Activated CD8-positive, alpha-beta T cell treated with anti-CD3 and anti-CD28 coated beads, Interleukin-2, amount 10 ng/mL, durations not matched to agents 7 days and 5 days (primary cell): ENCODE measurements at regions not wholly inside any gene's neighbourhood (a gene's known extent, or its start where the extent isn't known, plus 50 kb on each side); places are given as distances from the start of the nearest gene placed in this dataset.
"Not testable (repeated sequence)": the region's sequence is repeated elsewhere in the genome, so short reads cannot be mapped to it uniquely, and the experiment has no call there.

ENCODE experiments used
- ATAC-seq: fragments of 150-1000 bp; cut with Tn5 transposase; one replicate; pipeline ENCODE4 v1.10.0; 2021; ENCODE audit warnings: moderate library complexity
- CTCF ChIA-PET: fragments of 350-600 bp; sonication (Branson Sonifier 250); formaldehyde crosslinking; loops from one replicate; lab custom pipeline; 2021; ENCODE audit warnings: antibody characterized with exemption; lab: Charles Lee
- POLR2A ChIA-PET: fragments of 350-600 bp; sonication (Branson Sonifier 250); formaldehyde crosslinking; loops from one replicate; lab custom pipeline; 2021; ENCODE audit warnings: antibody characterized with exemption; lab: Charles Lee
- DNase-seq: peaks from one replicate; pipeline ENCODE4 v3.0.0-alpha.2; 2020
- H3K27ac Mint-ChIP-seq: one replicate; pipeline ENCODE4 v1.8.0; 2021; ENCODE audit warnings: mild to moderate bottlenecking, mixed read lengths
- H3K27me3 Mint-ChIP-seq: one replicate; pipeline ENCODE4 v1.8.0; 2021; ENCODE audit warnings: low read depth, mixed read lengths
- H3K36me3 Mint-ChIP-seq: one replicate; pipeline ENCODE4 v1.8.0; 2021; ENCODE audit warnings: low read depth, mixed read lengths
- H3K4me1 Mint-ChIP-seq: one replicate; pipeline ENCODE4 v1.8.0; 2021; ENCODE audit warnings: low read depth, mixed read lengths
- H3K4me3 Mint-ChIP-seq: one replicate; pipeline ENCODE4 v1.8.0; 2021; ENCODE audit warnings: mild to moderate bottlenecking, mixed read lengths
- H3K9me3 Mint-ChIP-seq: one replicate; pipeline ENCODE4 v1.8.0; 2022; ENCODE audit warnings: mixed read lengths; ENCODE audit not compliant: insufficient read depth

GRCh38 chr6:79150733-79151132, 72.7 kb upstream of the PHIP start:
- H3K27ac Mint-ChIP-seq: no peak overlapping the region
- H3K9me3 Mint-ChIP-seq: no peaks in the 10 kb centered on the region
- ChIA-PET POLR2A (no interaction called here), CTCF (no interaction called here)
- no peak for DNase-seq
- no peaks in the 10 kb centered on the region for H3K36me3 Mint-ChIP-seq
- H3K27me3 Mint-ChIP-seq: peaks cover 5% of the 10 kb centered on the region
- H3K4me1 Mint-ChIP-seq: no peaks in the 10 kb centered on the region
- ATAC-seq: no peak
- no peak overlapping the region for H3K4me3 Mint-ChIP-seq

GRCh38 chr6:79149884-79150283, 71.8 kb upstream of the PHIP start:
- no peaks in the 10 kb centered on the region for H3K4me1 Mint-ChIP-seq
- CTCF ChIA-PET: no interaction called here

GRCh38 chr6:79146421-79146820, 68.4 kb upstream of the PHIP start:
- H3K27ac Mint-ChIP-seq: no peak overlapping the region
- no peaks in the 10 kb centered on the region for H3K4me1 Mint-ChIP-seq
- no peaks in the 10 kb centered on the region for H3K9me3 Mint-ChIP-seq
- no peaks in the 10 kb centered on the region for H3K36me3 Mint-ChIP-seq
- DNase-seq (no peak), ATAC-seq (no peak)
- peaks cover 3% of the 10 kb centered on the region for H3K27me3 Mint-ChIP-seq
- no peak overlapping the region for H3K4me3 Mint-ChIP-seq
- POLR2A ChIA-PET: no interaction called here
- CTCF ChIA-PET: no interaction called here

More at GRCh38 chr6:79149884-79150283, 71.8 kb upstream of the PHIP start:
- no peak for ATAC-seq
- Mint-ChIP-seq H3K4me3 (no peak overlapping the region), H3K27me3 (peaks cover 5% of the 10 kb centered on the region), H3K9me3 (no peaks in the 10 kb centered on the region), H3K36me3 (no peaks in the 10 kb centered on the region), H3K27ac (no peak overlapping the region)
- POLR2A ChIA-PET: no interaction called here
- DNase-seq: no peak

GRCh38 chr6:79145301-79145700, 67.2 kb upstream of the PHIP start:
- Mint-ChIP-seq H3K27me3 (peaks cover 3% of the 10 kb centered on the region), H3K4me3 (no peak overlapping the region)
- CTCF ChIA-PET: no interaction called here

GRCh38 chr6:79143320-79143898, 65.4 kb upstream of the PHIP start:
- Mint-ChIP-seq H3K36me3 (no peaks in the 10 kb centered on the region), H3K27me3 (peaks cover 3% of the 10 kb centered on the region), H3K27ac (no peak overlapping the region), H3K9me3 (no peaks in the 10 kb centered on the region), H3K4me3 (no peak overlapping the region), H3K4me1 (no peaks in the 10 kb centered on the region)
- CTCF ChIA-PET: no interaction called here
- POLR2A ChIA-PET: interaction anchor here (0.6 kb wide), 1 partner anchor 18 kb away, joined by 3 read pairs; no protein-coding TSS in a partner anchor
- ATAC-seq: no peak
- DNase-seq: no peak

More at GRCh38 chr6:79145301-79145700, 67.2 kb upstream of the PHIP start:
- no peaks in the 10 kb centered on the region for H3K4me1 Mint-ChIP-seq
- H3K36me3 Mint-ChIP-seq: no peaks in the 10 kb centered on the region
- ATAC-seq: no peak
- no peak overlapping the region for H3K27ac Mint-ChIP-seq
- H3K9me3 Mint-ChIP-seq: no peaks in the 10 kb centered on the region
- no peak for DNase-seq
- POLR2A ChIA-PET: no interaction called here

GRCh38 chr6:79138146-79138545, 60.1 kb upstream of the PHIP start:
- CTCF ChIA-PET: no interaction called here
- no peaks in the 10 kb centered on the region for H3K36me3 Mint-ChIP-seq

GRCh38 chr6:79137671-79138070, 59.6 kb upstream of the PHIP start:
- Mint-ChIP-seq H3K27ac (no peak overlapping the region), H3K4me3 (no peak overlapping the region), H3K36me3 (no peaks in the 10 kb centered on the region), H3K27me3 (peaks cover 4% of the 10 kb centered on the region), H3K9me3 (no peaks in the 10 kb centered on the region), H3K4me1 (no peaks in the 10 kb centered on the region)
- no peak for ATAC-seq
- POLR2A ChIA-PET: no interaction called here
- CTCF ChIA-PET: no interaction called here
- DNase-seq: no peak

More at GRCh38 chr6:79138146-79138545, 60.1 kb upstream of the PHIP start:
- Mint-ChIP-seq H3K27ac (no peak overlapping the region), H3K27me3 (peaks cover 4% of the 10 kb centered on the region), H3K4me1 (no peaks in the 10 kb centered on the region), H3K4me3 (no peak overlapping the region), H3K9me3 (no peaks in the 10 kb centered on the region)
- DNase-seq (no peak), ATAC-seq (no peak)
- POLR2A ChIA-PET: no interaction called here

- no peaks in the 10 kb centered on the region for H3K4me1 Mint-ChIP-seq
- no peak overlapping the region for H3K27ac Mint-ChIP-seq
- no peak for DNase-seq
- ChIA-PET POLR2A (no interaction called here), CTCF (no interaction called here)
- peaks cover 9% of the 10 kb centered on the region for H3K27me3 Mint-ChIP-seq
- ATAC-seq: no peak
- no peaks in the 10 kb centered on the region for H3K9me3 Mint-ChIP-seq
- H3K4me3 Mint-ChIP-seq: no peak overlapping the region
- no peaks in the 10 kb centered on the region for H3K36me3 Mint-ChIP-seq
Measured at GRCh38 chr6:79135973-79136470, 58.0 kb upstream of the PHIP start.

GRCh38 chr6:79134699-79135474, 56.8 kb upstream of the PHIP start:
- Mint-ChIP-seq H3K27ac (no peak overlapping the region), H3K9me3 (no peaks in the 10 kb centered on the region), H3K4me1 (no peaks in the 10 kb centered on the region), H3K4me3 (no peak overlapping the region), H3K27me3 (peaks cover 16% of the 10 kb centered on the region), H3K36me3 (no peaks in the 10 kb centered on the region)
- CTCF ChIA-PET: no interaction called here
- POLR2A ChIA-PET: no interaction called here
- DNase-seq (no peak), ATAC-seq (no peak)

- POLR2A ChIA-PET: no interaction called here
- no peak overlapping the region for H3K27ac Mint-ChIP-seq
- H3K36me3 Mint-ChIP-seq: no peaks in the 10 kb centered on the region
- no peaks in the 10 kb centered on the region for H3K4me1 Mint-ChIP-seq
- H3K27me3 Mint-ChIP-seq: peaks cover 15% of the 10 kb centered on the region
- ATAC-seq (no peak), DNase-seq (no peak)
- H3K4me3 Mint-ChIP-seq: no peak overlapping the region
- H3K9me3 Mint-ChIP-seq: no peaks in the 10 kb centered on the region
- CTCF ChIA-PET: no interaction called here
Measured at GRCh38 chr6:79133173-79133572, 55.1 kb upstream of the PHIP start.

- H3K4me1 Mint-ChIP-seq, POLR2A ChIA-PET: not testable (repeated sequence)
Measured at GRCh38 chr6:79131220-79131619, 53.2 kb upstream of the PHIP start.

More at GRCh38 chr6:79131220-79131619, 53.2 kb upstream of the PHIP start:
- H3K4me3 Mint-ChIP-seq, H3K9me3 Mint-ChIP-seq, H3K27ac Mint-ChIP-seq, DNase-seq, CTCF ChIA-PET, H3K36me3 Mint-ChIP-seq, ATAC-seq: not testable (repeated sequence)
- H3K27me3 Mint-ChIP-seq: peaks cover 13% of the 10 kb centered on the region
